C4-2B (cell line): ENCODE measurements at regions not wholly inside any gene's neighbourhood (a gene's known extent, or its start where the extent isn't known, plus 50 kb on each side); places are given as distances from the start of the nearest gene placed in this dataset.

Experiments used
- ZFX ChIP-seq: fragments of 450-650 bp; IDR thresholded peaks from 2 replicates; pipeline ENCODE4 v1.6.1; 2017
- TF ChIP-seq, protein P1 (sequence below): fragments of 450-650 bp; conservative IDR thresholded peaks from 2 replicates; pipeline ENCODE4 v1.5.1; 2017; ENCODE audit warnings: mild to moderate bottlenecking

DNA sequence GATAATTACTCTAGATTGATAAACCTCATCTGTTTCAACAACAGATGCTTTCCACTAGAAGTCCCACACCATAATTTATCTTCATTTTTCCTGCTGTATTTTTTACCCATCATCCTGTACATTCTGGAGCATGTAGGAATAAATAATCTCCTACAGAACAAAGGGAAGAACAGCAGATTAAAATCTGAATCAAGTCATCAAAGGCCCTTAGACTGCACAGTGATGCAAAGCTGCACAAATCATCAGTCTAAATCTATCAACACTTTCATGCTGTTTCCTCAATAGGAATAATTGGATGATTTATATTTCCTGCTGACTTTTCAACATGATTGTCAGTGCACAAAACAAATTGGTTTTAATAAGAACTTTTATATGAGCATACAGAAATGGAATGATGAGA lies 1143.9 kb downstream of the STIM2 start:
- TF ChIP-seq, protein P1, sequence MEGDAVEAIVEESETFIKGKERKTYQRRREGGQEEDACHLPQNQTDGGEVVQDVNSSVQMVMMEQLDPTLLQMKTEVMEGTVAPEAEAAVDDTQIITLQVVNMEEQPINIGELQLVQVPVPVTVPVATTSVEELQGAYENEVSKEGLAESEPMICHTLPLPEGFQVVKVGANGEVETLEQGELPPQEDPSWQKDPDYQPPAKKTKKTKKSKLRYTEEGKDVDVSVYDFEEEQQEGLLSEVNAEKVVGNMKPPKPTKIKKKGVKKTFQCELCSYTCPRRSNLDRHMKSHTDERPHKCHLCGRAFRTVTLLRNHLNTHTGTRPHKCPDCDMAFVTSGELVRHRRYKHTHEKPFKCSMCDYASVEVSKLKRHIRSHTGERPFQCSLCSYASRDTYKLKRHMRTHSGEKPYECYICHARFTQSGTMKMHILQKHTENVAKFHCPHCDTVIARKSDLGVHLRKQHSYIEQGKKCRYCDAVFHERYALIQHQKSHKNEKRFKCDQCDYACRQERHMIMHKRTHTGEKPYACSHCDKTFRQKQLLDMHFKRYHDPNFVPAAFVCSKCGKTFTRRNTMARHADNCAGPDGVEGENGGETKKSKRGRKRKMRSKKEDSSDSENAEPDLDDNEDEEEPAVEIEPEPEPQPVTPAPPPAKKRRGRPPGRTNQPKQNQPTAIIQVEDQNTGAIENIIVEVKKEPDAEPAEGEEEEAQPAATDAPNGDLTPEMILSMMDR: no peak
- no peak for TF ChIP-seq ZFX
